ENCODE measurements at regions not wholly inside any gene's neighbourhood (a gene's known extent, or its start where the extent isn't known, plus 50 kb on each side); places are given as distances from the start of the nearest gene placed in this dataset.
"Not testable (repeated sequence)": the region's sequence is repeated elsewhere in the genome, so short reads cannot be mapped to it uniquely, and the experiment has no call there.

- no CpG with 5 or more reads among the region's 2 CpGs for WGBS (ENCODE audit: extremely low coverage, insufficient coverage, low lambda C conversion rate)
- no peaks in the 10 kb centered on the region for H3K36me3 ChIP-seq (ENCODE audit: control insufficient read depth, insufficient read depth, low read length)
- no peak overlapping the region for H2BK120ac ChIP-seq (ENCODE audit: low read depth, low read length)
- no peaks in the 10 kb centered on the region for H3K79me1 ChIP-seq (ENCODE audit: low read length)
- H3K27ac ChIP-seq (ENCODE audit: low read depth, low read length): no peak overlapping the region
- no peak overlapping the region for H4K5ac ChIP-seq (ENCODE audit: low read length)
- H3K4me2 ChIP-seq (ENCODE audit: low read length): no peak overlapping the region
- no peak overlapping the region for H3K56ac ChIP-seq (ENCODE audit: low read length)
- H3K18ac ChIP-seq (ENCODE audit: low read length): no peak overlapping the region
- H2AK5ac ChIP-seq (ENCODE audit: low read length): no peak overlapping the region
- no peak for DNase-seq
- H3K4me1 ChIP-seq (ENCODE audit: control insufficient read depth, low read depth, low read length): no peaks in the 10 kb centered on the region
- no peaks in the 10 kb centered on the region for H3K27me3 ChIP-seq (ENCODE audit: insufficient read depth, low read length, poor library complexity)
- no peak overlapping the region for H3K4ac ChIP-seq (ENCODE audit: low read depth, low read length)
- H3K23ac ChIP-seq (ENCODE audit: low read length): no peak overlapping the region
- H4K8ac ChIP-seq (ENCODE audit: low read depth, low read length): no peak overlapping the region
- H2BK5ac ChIP-seq (ENCODE audit: low read length): no peak overlapping the region
- no peak overlapping the region for H2BK15ac ChIP-seq (replicated peaks; ENCODE audit: low read depth)
- H3K79me2 ChIP-seq (ENCODE audit: control insufficient read depth, insufficient read depth, low read length): no peaks in the 10 kb centered on the region
- H3K9ac ChIP-seq (ENCODE audit: low read length): no peak overlapping the region
- H3K4me3 ChIP-seq (ENCODE audit: low read length): no peak overlapping the region
Observed at GRCh38 chr3:82561784-82562183, 800.3 kb upstream of the GBE1 start.

GRCh38 chr3:82558081-82558480 lies 796.6 kb upstream of the GBE1 start:
- no peak overlapping the region for H3K23ac ChIP-seq (ENCODE audit: low read length)
- no peak overlapping the region for H3K4me3 ChIP-seq (ENCODE audit: low read length)
- H4K8ac ChIP-seq (ENCODE audit: low read depth, low read length): no peak overlapping the region
- H2AK5ac ChIP-seq (ENCODE audit: low read length): no peak overlapping the region
- no peaks in the 10 kb centered on the region for H3K79me1 ChIP-seq (ENCODE audit: low read length)
- WGBS (ENCODE audit: extremely low coverage, insufficient coverage, low lambda C conversion rate): no CpG with 5 or more reads among the region's 1 CpG
- H2BK120ac ChIP-seq (ENCODE audit: low read depth, low read length): no peak overlapping the region
- no peak overlapping the region for H3K18ac ChIP-seq (ENCODE audit: low read length)
- no peaks in the 10 kb centered on the region for H3K36me3 ChIP-seq (ENCODE audit: control insufficient read depth, insufficient read depth, low read length)
- no peak overlapping the region for H2BK15ac ChIP-seq (replicated peaks; ENCODE audit: low read depth)
- no peak overlapping the region for H3K4ac ChIP-seq (ENCODE audit: low read depth, low read length)
- no peak overlapping the region for H3K9ac ChIP-seq (ENCODE audit: low read length)
- H3K79me2 ChIP-seq (ENCODE audit: control insufficient read depth, insufficient read depth, low read length): no peaks in the 10 kb centered on the region
- H3K27ac ChIP-seq (ENCODE audit: low read depth, low read length): no peak overlapping the region
- DNase-seq: peak; percentile 66
- no peak overlapping the region for H3K56ac ChIP-seq (ENCODE audit: low read length)
- peaks cover 2% of the 10 kb centered on the region for H3K4me1 ChIP-seq (ENCODE audit: control insufficient read depth, low read depth, low read length)
- H3K27me3 ChIP-seq (ENCODE audit: insufficient read depth, low read length, poor library complexity): no peaks in the 10 kb centered on the region
- H3K4me2 ChIP-seq (ENCODE audit: low read length): no peak overlapping the region
- H4K5ac ChIP-seq (ENCODE audit: low read length): no peak overlapping the region
- H2BK5ac ChIP-seq (ENCODE audit: low read length): no peak overlapping the region

- H3K36me3 ChIP-seq (ENCODE audit: control insufficient read depth, insufficient read depth, low read length): no peaks in the 10 kb centered on the region
- no peak overlapping the region for H3K9ac ChIP-seq (ENCODE audit: low read length)
- H4K8ac ChIP-seq (ENCODE audit: low read depth, low read length): no peak overlapping the region
- H3K4me3 ChIP-seq (ENCODE audit: low read length): no peak overlapping the region
- no peak overlapping the region for H3K56ac ChIP-seq (ENCODE audit: low read length)
- H3K27me3 ChIP-seq (ENCODE audit: insufficient read depth, low read length, poor library complexity): no peaks in the 10 kb centered on the region
- DNase-seq: no peak
- H2BK5ac ChIP-seq (ENCODE audit: low read length): no peak overlapping the region
- H3K79me1 ChIP-seq (ENCODE audit: low read length): no peaks in the 10 kb centered on the region
- H4K5ac ChIP-seq (ENCODE audit: low read length): no peak overlapping the region
- H3K27ac ChIP-seq (ENCODE audit: low read depth, low read length): no peak overlapping the region
- no peak overlapping the region for H2BK120ac ChIP-seq (ENCODE audit: low read depth, low read length)
- no peak overlapping the region for H2BK15ac ChIP-seq (replicated peaks; ENCODE audit: low read depth)
- H3K4me1 ChIP-seq (ENCODE audit: control insufficient read depth, low read depth, low read length): peaks cover 2% of the 10 kb centered on the region
- H3K4ac ChIP-seq (ENCODE audit: low read depth, low read length): no peak overlapping the region
- no peak overlapping the region for H3K23ac ChIP-seq (ENCODE audit: low read length)
- no peak overlapping the region for H2AK5ac ChIP-seq (ENCODE audit: low read length)
- no peak overlapping the region for H3K4me2 ChIP-seq (ENCODE audit: low read length)
- H3K79me2 ChIP-seq (ENCODE audit: control insufficient read depth, insufficient read depth, low read length): no peaks in the 10 kb centered on the region
- no peak overlapping the region for H3K18ac ChIP-seq (ENCODE audit: low read length)
- no CpG with 5 or more reads among the region's 5 CpGs for WGBS (ENCODE audit: extremely low coverage, insufficient coverage, low lambda C conversion rate)
Observed at GRCh38 chr3:82556113-82556512, 794.7 kb upstream of the GBE1 start.

GRCh38 chr3:82542556-82542955 lies 781.1 kb upstream of the GBE1 start:
- H3K27me3 ChIP-seq (ENCODE audit: insufficient read depth, low read length, poor library complexity); H3K27ac ChIP-seq (ENCODE audit: low read depth, low read length); H3K18ac ChIP-seq (ENCODE audit: low read length); H2BK5ac ChIP-seq (ENCODE audit: low read length); H3K79me2 ChIP-seq (ENCODE audit: control insufficient read depth, insufficient read depth, low read length); H4K5ac ChIP-seq (ENCODE audit: low read length); H3K4me3 ChIP-seq (ENCODE audit: low read length); H3K79me1 ChIP-seq (ENCODE audit: low read length); H2BK15ac ChIP-seq (replicated peaks; ENCODE audit: low read depth); H3K36me3 ChIP-seq (ENCODE audit: control insufficient read depth, insufficient read depth, low read length); H3K4me2 ChIP-seq (ENCODE audit: low read length); H4K8ac ChIP-seq (ENCODE audit: low read depth, low read length); H3K56ac ChIP-seq (ENCODE audit: low read length); H3K4ac ChIP-seq (ENCODE audit: low read depth, low read length); H2AK5ac ChIP-seq (ENCODE audit: low read length); H3K4me1 ChIP-seq (ENCODE audit: control insufficient read depth, low read depth, low read length); DNase-seq; H3K23ac ChIP-seq (ENCODE audit: low read length); H3K9ac ChIP-seq (ENCODE audit: low read length); H2BK120ac ChIP-seq (ENCODE audit: low read depth, low read length): not testable (repeated sequence)
- WGBS (ENCODE audit: extremely low coverage, insufficient coverage, low lambda C conversion rate): no CpG with 5 or more reads among the region's 2 CpGs

- Histone ChIP-seq H3K4me2 (ENCODE audit: low read length) (no peak overlapping the region), H4K5ac (ENCODE audit: low read length) (no peak overlapping the region), H3K9ac (ENCODE audit: low read length) (no peak overlapping the region), H3K56ac (ENCODE audit: low read length) (no peak overlapping the region), H3K79me1 (ENCODE audit: low read length) (no peaks in the 10 kb centered on the region), H3K4ac (ENCODE audit: low read depth, low read length) (no peak overlapping the region), H3K4me1 (ENCODE audit: control insufficient read depth, low read depth, low read length) (no peaks in the 10 kb centered on the region), H2BK15ac (replicated peaks; ENCODE audit: low read depth) (no peak overlapping the region), H3K27me3 (ENCODE audit: insufficient read depth, low read length, poor library complexity) (no peaks in the 10 kb centered on the region), H3K18ac (ENCODE audit: low read length) (no peak overlapping the region), H3K36me3 (ENCODE audit: control insufficient read depth, insufficient read depth, low read length) (no peaks in the 10 kb centered on the region), H3K23ac (ENCODE audit: low read length) (no peak overlapping the region), H2BK5ac (ENCODE audit: low read length) (no peak overlapping the region), H3K4me3 (ENCODE audit: low read length) (no peak overlapping the region), H2AK5ac (ENCODE audit: low read length) (no peak overlapping the region), H3K79me2 (ENCODE audit: control insufficient read depth, insufficient read depth, low read length) (no peaks in the 10 kb centered on the region), H3K27ac (ENCODE audit: low read depth, low read length) (no peak overlapping the region), H4K8ac (ENCODE audit: low read depth, low read length) (no peak overlapping the region), H2BK120ac (ENCODE audit: low read depth, low read length) (no peak overlapping the region)
- no CpG with 5 or more reads among the region's 1 CpG for WGBS (ENCODE audit: extremely low coverage, insufficient coverage, low lambda C conversion rate)
- no peak for DNase-seq
Observed at GRCh38 chr3:82521657-82522056, 760.2 kb upstream of the GBE1 start.

GRCh38 chr3:82520846-82521245 lies 759.4 kb upstream of the GBE1 start:
- Histone ChIP-seq H2BK120ac (ENCODE audit: low read depth, low read length) (no peak overlapping the region), H3K9ac (ENCODE audit: low read length) (no peak overlapping the region), H3K79me2 (ENCODE audit: control insufficient read depth, insufficient read depth, low read length) (no peaks in the 10 kb centered on the region), H3K4ac (ENCODE audit: low read depth, low read length) (no peak overlapping the region), H3K4me1 (ENCODE audit: control insufficient read depth, low read depth, low read length) (no peaks in the 10 kb centered on the region), H2BK15ac (replicated peaks; ENCODE audit: low read depth) (no peak overlapping the region), H4K8ac (ENCODE audit: low read depth, low read length) (no peak overlapping the region), H3K56ac (ENCODE audit: low read length) (no peak overlapping the region), H3K27ac (ENCODE audit: low read depth, low read length) (no peak overlapping the region), H3K23ac (ENCODE audit: low read length) (no peak overlapping the region), H2BK5ac (ENCODE audit: low read length) (no peak overlapping the region), H4K5ac (ENCODE audit: low read length) (no peak overlapping the region), H2AK5ac (ENCODE audit: low read length) (no peak overlapping the region), H3K27me3 (ENCODE audit: insufficient read depth, low read length, poor library complexity) (no peaks in the 10 kb centered on the region), H3K79me1 (ENCODE audit: low read length) (no peaks in the 10 kb centered on the region), H3K4me2 (ENCODE audit: low read length) (no peak overlapping the region), H3K36me3 (ENCODE audit: control insufficient read depth, insufficient read depth, low read length) (no peaks in the 10 kb centered on the region), H3K4me3 (ENCODE audit: low read length) (no peak overlapping the region), H3K18ac (ENCODE audit: low read length) (no peak overlapping the region)
- DNase-seq: no peak
- no CpG with 5 or more reads among the region's 2 CpGs for WGBS (ENCODE audit: extremely low coverage, insufficient coverage, low lambda C conversion rate)
